ENCODE measurements at regions not wholly inside any gene's neighbourhood (a gene's known extent, or its start where the extent isn't known, plus 50 kb on each side); places are given as distances from the start of the nearest gene placed in this dataset.
A peak's percentile ranks its signal among the peaks of the same experiment; 100 is the strongest.
"Not testable (repeated sequence)": the region's sequence is repeated elsewhere in the genome, so short reads cannot be mapped to it uniquely, and the experiment has no call there.

- DNase-seq, result no peak
Observed at GRCh38 chr4:116099596-116099995, 985.8 kb downstream of the TRAM1L1 start.

GRCh38 chr4:116097353-116097752, 983.9 kb upstream of the NDST4 start:
- DNase-seq, result not testable (repeated sequence)

GRCh38 chr4:116092961-116093360, 979.5 kb upstream of the NDST4 start:
- no peak for DNase-seq

DNA sequence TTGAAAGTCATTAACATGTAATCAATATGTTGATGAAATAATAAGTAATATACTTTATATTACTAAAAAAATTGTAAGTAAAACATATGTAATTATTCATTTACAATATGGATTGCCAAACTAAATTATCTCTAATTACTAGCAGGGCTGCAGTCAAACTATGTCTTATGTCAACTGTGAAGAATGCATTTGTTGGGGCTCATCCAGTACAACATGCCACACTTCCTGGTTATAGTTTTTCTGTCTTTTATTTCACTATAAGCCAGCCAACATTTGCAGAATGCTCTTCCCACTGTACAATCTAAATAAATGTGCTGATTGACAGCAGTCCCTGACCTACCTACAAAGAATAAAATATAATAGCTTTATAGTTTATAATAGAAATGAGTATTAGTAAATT, 975.4 kb upstream of the NDST4 start:
- DNase-seq, result no peak

GRCh38 chr4:116082808-116083366, 969.5 kb upstream of the NDST4 start:
- no peak for DNase-seq

GRCh38 chr4:116073051-116073450, 959.6 kb upstream of the NDST4 start:
- no peak for DNase-seq

DNA sequence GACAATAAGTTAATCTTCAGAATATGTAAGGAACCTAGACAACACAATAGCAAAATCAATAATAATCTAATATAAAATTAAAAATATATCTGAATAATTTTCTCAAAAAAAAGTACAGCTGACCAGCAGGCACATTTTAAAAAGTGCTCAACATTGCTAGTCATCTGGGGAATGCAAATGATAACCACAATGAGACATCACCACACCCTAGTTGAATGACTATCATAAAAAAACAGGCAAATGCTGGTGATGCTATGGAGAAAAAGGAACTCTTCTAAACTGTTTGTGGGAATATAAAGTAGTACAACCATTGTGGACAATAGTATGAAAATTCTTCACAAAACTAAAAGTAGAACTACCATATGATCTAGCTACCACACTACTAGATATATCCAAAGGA, 956.9 kb upstream of the NDST4 start:
- DNase-seq, result no peak

- no peak for DNase-seq
Observed at GRCh38 chr4:116066711-116067245, 953.4 kb upstream of the NDST4 start.

DNA sequence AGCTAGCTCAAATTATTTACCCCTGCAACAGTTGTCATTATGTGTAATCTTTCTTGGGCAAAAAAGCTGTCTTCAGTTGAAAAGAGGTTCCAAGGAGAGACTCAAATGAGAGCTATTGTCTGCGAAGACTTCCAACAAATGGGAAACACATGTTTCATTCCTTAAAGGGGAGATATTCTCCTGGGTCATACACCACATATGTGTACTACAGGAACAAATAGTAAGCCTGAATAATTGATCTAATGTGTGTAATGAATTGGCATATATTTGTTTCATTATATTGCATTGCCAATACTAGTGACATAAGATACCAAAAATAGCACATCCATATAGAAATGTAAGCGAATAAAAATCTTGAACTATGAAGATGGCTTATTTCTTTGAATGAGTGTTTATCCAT, 950.9 kb upstream of the NDST4 start:
- DNase-seq, result no peak

GRCh38 chr4:116059361-116059760, 945.9 kb upstream of the NDST4 start:
- no peak for DNase-seq

- no peak for DNase-seq
Observed at GRCh38 chr4:116058129-116058528, 944.7 kb upstream of the NDST4 start.

- DNase-seq, result peak; percentile 4
Observed at GRCh38 chr4:116055857-116056827, 942.7 kb upstream of the NDST4 start.

- DNase-seq, result no peak
Observed at GRCh38 chr4:116027311-116027710, 913.9 kb upstream of the NDST4 start.

DNA sequence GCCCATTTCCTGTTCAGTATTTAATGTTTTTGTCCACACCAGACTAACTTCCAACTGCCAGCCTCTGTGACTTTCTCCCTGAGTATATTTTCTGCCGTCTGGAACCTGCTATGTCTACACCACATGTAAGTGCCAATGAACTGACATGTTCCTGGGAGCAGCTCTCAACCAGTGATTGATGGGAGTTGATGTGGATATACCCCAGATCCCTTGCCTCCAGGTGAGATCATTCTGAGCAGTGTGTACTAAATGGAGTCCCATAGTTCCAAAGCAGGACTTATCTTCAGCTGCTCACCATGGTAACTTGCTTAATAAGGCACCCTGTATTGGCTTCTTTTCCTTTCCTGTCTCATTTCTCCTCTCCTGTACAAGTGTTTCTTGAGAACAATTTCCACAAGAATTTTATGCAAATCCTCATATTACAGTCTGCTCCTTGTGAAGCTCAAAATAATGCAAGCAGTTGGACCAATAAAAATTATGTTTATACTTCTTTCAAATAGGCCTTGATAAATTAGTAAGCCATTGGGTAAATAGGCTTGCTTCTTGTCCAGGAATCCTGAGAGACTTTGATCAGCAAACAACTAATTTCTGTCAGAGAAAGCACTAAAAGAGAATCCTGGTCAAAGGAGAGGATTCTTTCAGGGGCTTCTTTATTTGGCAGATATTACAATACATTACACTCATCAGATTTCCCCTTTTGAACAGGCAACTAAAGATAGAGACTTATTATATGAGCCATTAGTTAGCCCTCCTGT, 911.7 kb upstream of the NDST4 start:
- no peak for DNase-seq

GRCh38 chr4:116023049-116023448, 909.6 kb upstream of the NDST4 start:
- DNase-seq, result no peak

- no peak for DNase-seq
Observed at GRCh38 chr4:116020141-116020722, 906.8 kb upstream of the NDST4 start.

- no peak for DNase-seq
Observed at GRCh38 chr4:116018831-116019230, 905.4 kb upstream of the NDST4 start.

DNA sequence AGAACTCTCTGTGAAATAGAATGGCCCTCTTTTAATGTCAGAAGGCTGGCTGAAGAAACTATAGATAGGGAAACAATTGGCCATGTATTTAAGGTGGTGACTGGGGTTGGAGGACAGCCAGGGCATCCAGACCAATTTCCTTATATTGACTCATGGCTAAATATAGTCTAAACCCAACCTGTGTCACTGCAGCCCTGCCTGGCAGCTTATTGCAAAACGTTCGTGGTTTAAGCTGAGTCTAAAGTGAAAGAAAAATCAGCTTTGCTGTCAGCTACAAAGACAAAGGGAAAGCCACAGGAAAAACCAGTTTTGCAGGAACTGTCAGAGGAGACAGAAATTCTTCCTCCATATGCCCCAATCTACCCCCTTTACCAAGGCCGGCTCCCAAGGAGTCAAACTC, 902.8 kb upstream of the NDST4 start:
- no peak for DNase-seq

- no peak for DNase-seq
Observed at GRCh38 chr4:116015549-116015948, 902.1 kb upstream of the NDST4 start.

- no peak for DNase-seq
Observed at GRCh38 chr4:116015062-116015461, 901.6 kb upstream of the NDST4 start.

- no peak for DNase-seq
Observed at GRCh38 chr4:116010923-116011322, 897.5 kb upstream of the NDST4 start.

GRCh38 chr4:116005806-116006088, 892.3 kb upstream of the NDST4 start:
- DNase-seq, result no peak

Data from NCI-H2227 treated with DMSO at 0.1 percent for 48 hours (cell line).